WERI-Rb-1 (cell line): ENCODE measurements at regions not wholly inside any gene's neighbourhood (a gene's known extent, or its start where the extent isn't known, plus 50 kb on each side); places are given as distances from the start of the nearest gene placed in this dataset.
A peak's percentile ranks its signal among the peaks of the same experiment; 100 is the strongest.

Experiments
- DNase-seq: peaks from one replicate; pipeline ENCODE4 v3.0.0-alpha.2; 2020
- H3K27ac ChIP-seq: fragments of 250-450 bp; sonication (Bioruptor Pico); 2 replicates; pipeline ENCODE4 v1.5.1; 2020; ENCODE audit warnings: mild to moderate bottlenecking, moderate library complexity
- H3K27me3 ChIP-seq: fragments of 250-450 bp; sonication (Bioruptor Pico); 2 replicates; pipeline ENCODE4 v1.5.1; 2021; ENCODE audit warnings: mild to moderate bottlenecking, low read depth, moderate library complexity; ENCODE audit not compliant: insufficient read depth, severe bottlenecking
- H3K36me3 ChIP-seq: fragments of 250-450 bp; sonication (Bioruptor Pico); 2 replicates; pipeline ENCODE4 v1.5.1; 2020; ENCODE audit warnings: mild to moderate bottlenecking, moderate library complexity
- H3K4me3 ChIP-seq: 2 replicates; pipeline ENCODE4 v1.5.1; 2011; ENCODE audit warnings: low read depth, mild to moderate bottlenecking, control low read depth, low read length
- H3K9me3 ChIP-seq: fragments of 250-450 bp; sonication (Bioruptor Pico); 2 replicates; pipeline ENCODE4 v1.5.1; 2021; ENCODE audit warnings: mild to moderate bottlenecking, moderate library complexity; ENCODE audit not compliant: severe bottlenecking
- CTCF ChIP-seq: IDR thresholded peaks from 2 replicates; pipeline ENCODE4 v1.5.1; 2011; ENCODE audit warnings: low read depth, mild to moderate bottlenecking, control low read depth, inconsistent platforms, low read length

- Histone ChIP-seq H3K4me3 (no peak overlapping the region), H3K27me3 (no peaks in the 10 kb centered on the region), H3K36me3 (no peaks in the 10 kb centered on the region), H3K9me3 (peaks cover 13% of the 10 kb centered on the region), H3K27ac (no peak overlapping the region)
- no peak for TF ChIP-seq CTCF
- no peak for DNase-seq
Observed at GRCh38 chr16:25487888-25488287, 203.9 kb upstream of the HS3ST4 start.

DNA sequence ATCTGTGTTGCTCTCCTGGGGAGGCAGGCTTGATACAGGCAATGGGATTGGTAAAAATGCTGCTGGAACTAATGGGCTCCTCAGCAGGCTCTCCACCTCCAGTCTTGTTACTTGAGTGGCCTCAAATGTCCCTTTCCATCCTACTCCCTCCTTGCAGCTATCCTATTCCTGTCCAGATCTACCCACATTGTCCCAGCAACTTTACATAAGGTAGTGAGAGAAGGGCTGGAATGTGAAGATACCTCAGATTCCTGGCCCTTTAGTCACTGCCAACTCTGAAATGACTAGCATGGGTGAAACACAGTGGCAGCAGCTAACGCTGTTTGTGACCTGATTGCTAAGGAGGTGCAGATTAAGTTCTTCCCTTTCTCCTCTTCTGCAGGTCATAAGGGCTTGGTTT, 210.1 kb upstream of the HS3ST4 start:
- no peak overlapping the region for H3K4me3 ChIP-seq
- TF ChIP-seq CTCF: no peak
- no peaks in the 10 kb centered on the region for H3K27me3 ChIP-seq
- H3K27ac ChIP-seq: no peak overlapping the region
- H3K36me3 ChIP-seq: no peaks in the 10 kb centered on the region
- H3K9me3 ChIP-seq: no peaks in the 10 kb centered on the region
- DNase-seq: no peak

DNA sequence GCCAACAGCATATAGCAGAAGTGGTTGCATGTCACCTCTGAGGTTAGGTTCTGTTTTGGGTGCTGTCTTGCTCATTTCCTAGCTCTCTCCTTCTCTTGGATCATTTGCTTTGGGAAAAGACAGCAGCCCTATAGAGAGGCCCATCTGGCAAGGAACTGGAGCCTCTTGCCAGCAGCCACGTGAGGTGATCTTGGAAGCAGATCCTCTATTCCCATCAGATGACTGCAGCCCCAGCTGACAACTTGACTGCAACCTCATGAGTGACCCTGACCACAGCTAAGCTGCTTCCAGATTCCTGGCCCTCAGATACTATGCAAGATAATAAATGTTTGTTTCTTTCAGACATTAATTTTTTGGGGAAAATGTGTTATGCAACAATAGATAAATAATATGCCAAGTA, 213.3 kb upstream of the HS3ST4 start:
- H3K27ac ChIP-seq: no peak overlapping the region
- TF ChIP-seq CTCF: no peak
- no peaks in the 10 kb centered on the region for H3K27me3 ChIP-seq
- DNase-seq: peak; percentile 11
- no peak overlapping the region for H3K4me3 ChIP-seq
- H3K36me3 ChIP-seq: no peaks in the 10 kb centered on the region
- H3K9me3 ChIP-seq: no peaks in the 10 kb centered on the region

GRCh38 chr16:25464058-25464457, 206.4 kb upstream of the ZKSCAN2 start:
- no peak overlapping the region for H3K27ac ChIP-seq
- H3K36me3 ChIP-seq: no peaks in the 10 kb centered on the region
- no peak for DNase-seq
- TF ChIP-seq CTCF: no peak
- H3K9me3 ChIP-seq: no peaks in the 10 kb centered on the region
- H3K27me3 ChIP-seq: no peaks in the 10 kb centered on the region
- H3K4me3 ChIP-seq: no peak overlapping the region

GRCh38 chr16:25449802-25450201, 192.2 kb upstream of the ZKSCAN2 start:
- H3K9me3 ChIP-seq: no peaks in the 10 kb centered on the region
- H3K27ac ChIP-seq: no peak overlapping the region
- TF ChIP-seq CTCF: no peak
- no peak for DNase-seq
- no peak overlapping the region for H3K4me3 ChIP-seq
- H3K36me3 ChIP-seq: no peaks in the 10 kb centered on the region
- no peaks in the 10 kb centered on the region for H3K27me3 ChIP-seq

DNA sequence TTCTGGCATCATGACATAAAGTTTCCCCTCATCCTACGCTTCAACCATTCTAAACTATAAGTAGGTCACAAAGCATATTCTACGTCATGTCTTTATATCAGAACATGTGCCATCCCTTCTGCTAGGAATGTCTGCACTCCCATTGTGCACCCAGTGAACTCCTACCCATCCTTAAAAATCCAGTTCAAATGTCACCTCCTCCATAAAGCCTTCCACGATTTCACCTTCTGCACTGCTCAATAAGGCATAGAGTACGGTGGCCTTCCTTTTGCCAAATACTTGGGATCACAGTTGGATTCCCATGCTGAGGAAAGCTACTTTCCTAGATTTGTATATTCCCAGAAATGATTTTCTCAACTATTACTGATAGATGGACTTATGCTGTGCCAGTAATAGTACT, 186.3 kb upstream of the ZKSCAN2 start:
- no peaks in the 10 kb centered on the region for H3K36me3 ChIP-seq
- no peak for TF ChIP-seq CTCF
- no peak overlapping the region for H3K27ac ChIP-seq

More for the DNA sequence above, 186.3 kb upstream of the ZKSCAN2 start:
- no peak for DNase-seq
- Histone ChIP-seq H3K9me3 (no peaks in the 10 kb centered on the region), H3K4me3 (no peak overlapping the region), H3K27me3 (no peaks in the 10 kb centered on the region)
